ENCODE measurements at regions not wholly inside any gene's neighbourhood (a gene's known extent, or its start where the extent isn't known, plus 50 kb on each side); places are given as distances from the start of the nearest gene placed in this dataset.

GRCh38 chr6:30802731-30803130, 58.4 kb upstream of the IER3 start:
- TF ChIP-seq CTCF (IDR thresholded peaks at IDR 0.05 in 4 of 5, conservative IDR thresholded peaks at IDR 0.05 in 1 of 5) (no peak), POLR2A (IDR thresholded peaks at IDR 0.05) (no peak)
